ENCODE measurements at regions not wholly inside any gene's neighbourhood (a gene's known extent, or its start where the extent isn't known, plus 50 kb on each side); places are given as distances from the start of the nearest gene placed in this dataset.

DNA sequence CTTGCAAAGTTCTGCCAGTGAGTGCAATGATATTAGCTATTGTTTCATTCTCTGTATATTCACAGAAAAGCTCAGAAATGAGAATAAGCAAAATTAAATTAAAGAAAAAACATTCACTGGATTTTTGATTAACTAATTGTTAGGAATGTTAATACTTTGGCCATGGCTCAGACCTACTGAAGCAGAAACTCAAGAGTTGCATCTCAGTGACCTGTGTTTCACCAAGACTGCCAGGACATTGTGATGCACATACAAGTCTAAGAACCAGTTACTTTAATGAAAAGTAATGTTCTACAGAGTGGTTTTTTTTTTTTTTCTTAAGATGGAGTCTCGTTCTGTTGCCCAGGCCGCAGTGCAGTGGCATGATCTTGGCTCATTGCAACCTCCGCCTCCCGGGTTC lies 464.9 kb upstream of the NMUR2 start:
- DNase-seq (ENCODE audit: low read depth), result no peak

DNA sequence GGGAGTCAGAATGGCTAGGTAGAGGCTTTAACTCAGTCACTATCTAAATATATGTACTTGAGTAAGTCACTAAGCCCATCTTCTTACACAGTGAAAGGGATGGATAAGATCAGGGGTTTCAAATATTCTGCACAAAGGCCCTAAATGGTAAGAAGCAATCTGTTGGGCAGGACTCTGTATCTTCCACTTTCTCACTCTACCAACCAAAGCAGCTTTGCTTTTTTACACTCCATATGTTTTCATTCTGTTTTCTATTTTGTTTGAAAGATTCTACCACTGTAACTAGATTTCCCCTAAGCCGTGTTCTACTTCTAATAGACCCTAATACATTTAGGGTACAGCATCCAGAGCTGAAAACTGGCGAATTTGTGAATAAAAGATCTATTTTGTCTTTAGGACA lies 477.5 kb upstream of the NMUR2 start:
- no peak for DNase-seq (ENCODE audit: low read depth)

GRCh38 chr5:152883066-152883775 lies 478.1 kb upstream of the NMUR2 start:
- no peak for DNase-seq (ENCODE audit: low read depth)

- DNase-seq (ENCODE audit: low read depth), result no peak
Measured at GRCh38 chr5:152884006-152884405, 478.9 kb upstream of the NMUR2 start.

GRCh38 chr5:152900332-152900731 lies 495.3 kb upstream of the NMUR2 start:
- no peak for DNase-seq (ENCODE audit: low read depth)

GRCh38 chr5:152901754-152902153 lies 496.7 kb upstream of the NMUR2 start:
- no peak for DNase-seq (ENCODE audit: low read depth)

DNA sequence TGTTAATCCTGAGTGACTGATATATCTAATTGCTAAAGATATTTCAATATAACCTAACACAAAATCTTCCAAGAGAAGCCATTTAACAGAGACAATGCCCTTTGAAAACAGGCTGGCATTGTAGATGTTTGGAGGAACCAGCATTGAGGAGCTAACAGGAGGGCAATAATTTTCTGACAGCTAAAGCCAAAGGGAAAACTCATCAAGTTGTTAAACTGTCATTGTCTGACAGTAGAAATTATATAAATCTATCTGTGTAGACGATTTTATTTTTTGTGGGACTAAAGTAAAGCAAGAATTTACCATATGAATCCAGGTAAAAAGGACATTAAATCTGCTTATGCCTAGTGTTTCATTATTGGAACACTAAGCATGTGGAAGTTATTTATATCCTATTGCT lies 500.2 kb upstream of the NMUR2 start:
- DNase-seq (ENCODE audit: low read depth), result no peak

- DNase-seq (ENCODE audit: low read depth), result no peak
Measured at GRCh38 chr5:152907488-152908245, 502.6 kb upstream of the NMUR2 start.

- no peak for DNase-seq (ENCODE audit: low read depth)
Measured at GRCh38 chr5:152912924-152913323, 507.8 kb upstream of the NMUR2 start.

GRCh38 chr5:152932621-152933020 lies 527.5 kb upstream of the NMUR2 start:
- no peak for DNase-seq (ENCODE audit: low read depth)

- no peak for DNase-seq (ENCODE audit: low read depth)
Measured at GRCh38 chr5:152933056-152933455, 528.0 kb upstream of the NMUR2 start.

DNA sequence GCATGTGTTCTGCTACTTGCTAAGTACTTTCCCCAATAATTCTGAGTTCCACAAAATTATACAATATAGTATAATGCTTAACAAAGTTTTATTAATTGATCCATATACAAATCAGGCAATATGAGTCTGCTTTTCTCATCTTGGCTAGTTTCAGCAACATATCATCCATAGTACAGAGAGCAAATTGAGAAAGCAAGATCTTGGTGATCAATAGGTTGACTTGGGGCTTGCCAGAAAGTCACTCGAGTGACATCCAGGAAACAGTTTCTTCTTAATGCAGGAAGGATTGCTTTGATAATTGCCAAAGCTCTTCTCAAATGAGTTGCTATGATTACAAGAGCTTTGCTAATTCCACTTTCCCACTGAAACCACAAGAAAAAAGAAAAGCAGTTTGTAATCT lies 533.6 kb upstream of the NMUR2 start:
- no peak for DNase-seq (ENCODE audit: low read depth)

- no peak for DNase-seq (ENCODE audit: low read depth)
Measured at GRCh38 chr5:152942633-152943336, 537.7 kb upstream of the NMUR2 start.

- no peak for DNase-seq (ENCODE audit: low read depth)
Measured at GRCh38 chr5:152953788-152954483, 536.5 kb upstream of the GRIA1 start.

DNA sequence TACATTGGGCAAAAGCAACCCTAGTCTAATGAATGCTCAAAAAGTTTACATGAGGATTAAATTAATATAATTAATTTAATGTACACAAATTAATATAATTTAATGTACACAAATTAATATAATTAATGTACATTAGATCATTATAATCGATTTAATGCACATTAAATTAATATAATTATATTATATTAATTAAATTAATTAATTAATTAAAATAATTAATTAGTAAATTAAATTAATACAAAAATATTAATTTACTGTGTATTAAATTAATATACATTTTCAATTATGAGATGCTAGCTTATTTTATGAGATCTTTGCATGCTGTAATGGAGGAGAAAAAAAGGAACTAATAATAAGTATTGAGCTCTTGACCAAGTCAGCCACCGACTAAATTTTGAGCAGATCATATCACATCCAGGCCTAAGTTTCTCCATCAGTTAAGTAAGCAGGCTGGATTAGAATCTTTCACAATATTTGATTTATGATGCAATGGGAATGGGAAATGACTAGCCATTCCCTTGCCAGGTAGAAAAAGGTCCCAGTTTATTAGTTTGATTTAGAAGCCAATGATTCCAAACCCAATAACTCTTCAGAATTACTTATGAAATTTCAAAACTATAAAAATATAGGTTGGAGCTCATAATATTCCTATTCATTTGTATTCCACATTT lies 533.4 kb upstream of the GRIA1 start:
- no peak for DNase-seq (ENCODE audit: low read depth)

DNA sequence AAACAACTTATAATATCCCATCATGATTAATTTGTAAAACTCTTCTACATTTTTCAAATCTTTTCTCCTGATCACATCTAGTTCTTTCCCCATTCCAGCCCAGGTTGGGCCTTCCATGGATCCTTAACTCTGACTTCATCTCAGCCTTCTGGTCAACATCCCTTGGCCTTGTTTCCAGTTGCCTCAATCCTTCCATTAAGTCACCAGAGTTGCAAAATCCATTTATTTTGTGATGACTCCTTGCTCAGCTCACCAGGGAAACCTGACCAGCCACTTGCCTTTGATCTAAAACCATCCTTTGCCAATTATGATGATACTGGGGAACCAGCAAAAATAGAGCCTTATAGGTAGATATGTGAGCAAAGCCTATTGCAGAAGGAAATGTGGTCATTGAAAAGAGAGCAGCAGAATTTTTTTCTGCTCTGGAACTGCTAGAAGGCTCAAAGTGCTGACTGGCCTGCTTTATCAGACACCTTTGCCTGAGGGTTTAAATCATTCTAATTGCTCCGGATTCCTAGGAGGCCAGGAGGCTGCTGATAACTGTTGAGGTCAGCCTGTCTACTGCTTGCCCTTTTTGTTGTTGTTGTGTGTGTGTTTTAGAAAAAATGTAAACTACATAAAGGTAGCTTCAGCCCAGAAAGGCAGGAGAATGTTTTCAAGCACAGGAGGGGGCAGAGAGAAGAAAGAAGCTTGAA lies 512.2 kb upstream of the GRIA1 start:
- no peak for DNase-seq (ENCODE audit: low read depth)

DNA sequence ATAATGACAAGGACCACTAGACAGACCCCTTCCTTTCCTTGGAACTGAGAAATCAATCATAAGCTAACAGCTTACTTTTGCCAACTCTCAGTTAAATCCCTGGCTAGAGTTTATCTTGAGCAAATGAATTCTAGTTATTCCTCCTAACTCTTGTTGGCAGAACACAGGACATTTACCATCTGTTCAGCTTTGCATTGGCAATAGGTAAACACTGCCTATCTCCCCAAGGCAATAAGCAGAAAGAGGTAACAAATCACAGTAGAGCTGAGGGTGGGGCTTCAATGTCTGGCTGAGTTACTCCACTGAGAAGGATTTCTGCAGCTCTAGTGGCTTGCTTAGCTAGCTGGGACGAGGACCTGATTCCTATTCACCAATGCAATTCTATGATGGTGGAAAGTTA lies 503.3 kb upstream of the GRIA1 start:
- no peak for DNase-seq (ENCODE audit: low read depth)

GRCh38 chr5:152990217-152990616 lies 500.3 kb upstream of the GRIA1 start:
- no peak for DNase-seq (ENCODE audit: low read depth)

DNA sequence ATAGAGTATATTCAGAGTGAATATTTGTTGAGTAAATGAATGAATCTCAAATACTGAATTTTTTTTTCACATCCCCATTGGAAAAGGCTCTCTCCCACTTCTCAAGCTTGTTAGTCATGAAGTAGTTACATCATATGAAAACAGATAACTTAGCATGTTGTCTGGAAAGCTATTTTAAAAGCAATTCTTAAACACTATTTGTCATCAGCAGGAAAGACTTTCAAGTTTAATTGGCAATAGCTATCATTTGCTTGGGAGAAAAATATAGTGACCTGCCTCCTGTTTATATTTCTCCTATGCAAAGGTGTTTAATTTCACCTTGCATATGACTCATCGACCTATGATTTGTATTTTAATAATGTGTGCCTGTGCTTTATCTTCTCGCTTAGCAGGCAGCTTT lies 499.8 kb upstream of the GRIA1 start:
- DNase-seq (ENCODE audit: low read depth), result no peak

DNA sequence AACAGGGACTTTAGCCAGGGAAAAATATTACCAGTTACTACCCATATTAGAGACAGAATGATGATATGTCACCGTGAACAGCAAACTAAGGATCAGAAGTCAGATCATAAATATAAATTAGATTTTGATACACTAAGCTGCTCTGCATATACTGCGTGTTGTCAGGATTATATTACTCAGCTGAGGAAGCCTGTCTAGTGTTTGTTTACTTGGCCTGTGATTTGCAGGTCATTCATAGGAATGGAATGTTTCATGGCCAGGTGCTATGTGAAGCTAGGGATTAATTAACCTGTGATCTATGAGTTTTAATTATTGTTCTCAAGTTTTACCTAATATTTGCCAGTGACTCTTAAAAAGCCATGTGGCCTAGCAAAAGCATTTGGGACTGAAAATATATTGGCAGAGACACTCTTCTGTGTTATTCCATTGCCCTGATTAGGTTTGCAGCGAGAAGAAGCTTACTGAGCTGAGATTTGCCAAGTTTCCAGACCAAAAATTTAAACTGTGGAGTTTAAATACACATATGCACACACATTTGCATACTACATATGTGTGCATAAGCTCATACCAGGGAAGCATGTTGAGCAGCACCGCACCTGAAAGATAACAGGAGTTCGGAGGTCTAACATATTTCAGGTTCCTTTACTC lies 496.3 kb upstream of the GRIA1 start:
- no peak for DNase-seq (ENCODE audit: low read depth)

GRCh38 chr5:152995214-152995725 lies 495.2 kb upstream of the GRIA1 start:
- DNase-seq (ENCODE audit: low read depth), result no peak

Measured in non-pigmented ciliary epithelial cell (primary cell).